SK-N-SH (cell line): ENCODE measurements at regions not wholly inside any gene's neighbourhood (a gene's known extent, or its start where the extent isn't known, plus 50 kb on each side); places are given as distances from the start of the nearest gene placed in this dataset.

Experiments
- CTCF ChIA-PET: fragments of 300-600, 350-600 bp; formaldehyde crosslinking; extraction: SDS; loops from one replicate; lab custom pipeline; 2021; lab: Yijun Ruan, JAX
- POLR2A ChIA-PET: fragments of 350-600 bp; sonication (Branson Sonifier 250); formaldehyde crosslinking; extraction: SDS; loops from one replicate; lab custom pipeline; 2020; ENCODE audit warnings: antibody characterized with exemption, inconsistent platforms; lab: Yijun Ruan, JAX
- DNase-seq: peaks from one replicate; pipeline ENCODE4 v3.0.0; 2012
- H2AFZ ChIP-seq: fragments of 200-600 bp; sonication (generic); 2 replicates; pipeline ENCODE4 v1.8.1; 2016; ENCODE audit warnings: antibody characterized with exemption, mild to moderate bottlenecking, low read depth
- H3F3A ChIP-seq: fragments of 200-600 bp; sonication (generic); replicated peaks from 2 replicates; pipeline ENCODE3; 2016; ENCODE audit warnings: antibody characterized with exemption, mild to moderate bottlenecking; ENCODE audit not compliant: insufficient read depth
- H3K27ac ChIP-seq, 2 experiments: fragments of 200-500 bp in 1 of 2; fragments of 200-600 bp in 1 of 2; sonication (Bioruptor generic) in 1 of 2; sonication (generic), shearing (Covaris generic) in 1 of 2; 2 replicates each; pipeline versions ENCODE4 v1.5.1 to v1.6.1; 2014 to 2016; ENCODE audit warnings: low read depth in 2 of 2, inconsistent platforms in 1 of 2, low read length in 1 of 2, mild to moderate bottlenecking in 1 of 2, mixed read lengths in 1 of 2
- H3K27me3 ChIP-seq: fragments of 200-600 bp; sonication (generic), shearing (Covaris generic); 2 replicates; pipeline ENCODE4 v1.6.1; 2016; ENCODE audit warnings: mixed run types; ENCODE audit not compliant: insufficient read depth
- H3K36me3 ChIP-seq, 2 experiments: fragments of 200-500 bp in 1 of 2; fragments of 200-600 bp in 1 of 2; sonication (Bioruptor generic) in 1 of 2; sonication (generic) in 1 of 2; replicated peaks in 1 of 2; 2 replicates each; pipeline versions ENCODE3 to v1.5.1; 2014 to 2016; ENCODE audit warnings: low read length in 1 of 2, mild to moderate bottlenecking in 1 of 2; ENCODE audit not compliant: insufficient read depth in 2 of 2, control insufficient read depth in 1 of 2
- H3K4me1 ChIP-seq, 2 experiments: fragments of 200-500 bp in 1 of 2; fragments of 200-600 bp in 1 of 2; sonication (Bioruptor generic) in 1 of 2; sonication (generic), shearing (Covaris generic) in 1 of 2; 2 replicates each; pipeline versions ENCODE4 v1.5.1 to v1.6.1; 2014 to 2016; ENCODE audit warnings: low read depth in 1 of 2, low read length in 1 of 2, mixed run types in 1 of 2; ENCODE audit not compliant: insufficient read depth in 2 of 2, control insufficient read depth in 1 of 2
- H3K4me2 ChIP-seq: fragments of 200-600 bp; sonication (generic), shearing (Covaris generic); 2 replicates; pipeline ENCODE4 v1.6.1; 2017; ENCODE audit warnings: mixed run types
- H3K4me3 ChIP-seq, 2 experiments: fragments of 200-500 bp in 1 of 2; fragments of 200-600 bp in 1 of 2; sonication (Bioruptor generic) in 1 of 2; sonication (generic), shearing (Covaris generic) in 1 of 2; 2 replicates each; pipeline versions ENCODE4 v1.5.1 to v1.8.1; 2014 to 2016; ENCODE audit warnings: low read depth in 2 of 2, inconsistent platforms in 1 of 2, low read length in 1 of 2, mild to moderate bottlenecking in 1 of 2, mixed read lengths in 1 of 2, moderate library complexity in 1 of 2
- H3K79me2 ChIP-seq: fragments of 200-600 bp; sonication (generic); 2 replicates; pipeline ENCODE4 v1.8.1; 2017; ENCODE audit warnings: mild to moderate bottlenecking; ENCODE audit not compliant: insufficient read depth
- H3K9ac ChIP-seq: fragments of 200-600 bp; sonication (generic); 2 replicates; pipeline ENCODE4 v1.6.1; 2017; ENCODE audit warnings: mixed run types
- H3K9me2 ChIP-seq: fragments of 200-600 bp; sonication (generic); 2 replicates; pipeline ENCODE4 v1.6.1; 2017; ENCODE audit warnings: mixed run types
- H3K9me3 ChIP-seq: fragments of 200-600 bp; sonication (generic); 2 replicates; pipeline ENCODE4 v1.6.1; 2017; ENCODE audit warnings: mixed run types, mild to moderate bottlenecking, moderate library complexity
- H4K20me1 ChIP-seq: fragments of 200-600 bp; sonication (generic); 2 replicates; pipeline ENCODE4 v1.6.1; 2017; ENCODE audit warnings: mild to moderate bottlenecking, mixed run types; ENCODE audit not compliant: insufficient read depth
- CTCF ChIP-seq: fragments of 200-600 bp; sonication (generic); IDR thresholded peaks from 2 replicates; pipeline ENCODE4 v1.6.1; 2017; ENCODE audit warnings: antibody characterized with exemption, mild to moderate bottlenecking, moderate library complexity
- EP300 ChIP-seq, 2 experiments: IDR thresholded peaks; 2 replicates each; pipeline versions ENCODE4 v1.4.0 to v1.6.1; 2012; ENCODE audit warnings: borderline replicate concordance in 1 of 2, low read depth in 1 of 2, low read length in 1 of 2
- EZH2phosphoT487 ChIP-seq: fragments of 200-600 bp; sonication (generic); IDR thresholded peaks from 2 replicates; pipeline ENCODE4 v1.6.1; 2017; ENCODE audit warnings: low read depth, mixed run types, mild to moderate bottlenecking, antibody characterized with exemption, moderate library complexity, borderline replicate concordance
- FOSL2 ChIP-seq: IDR thresholded peaks from 2 replicates; pipeline ENCODE4 v1.4.0; 2012; ENCODE audit warnings: low read depth, mild to moderate bottlenecking, moderate library complexity, borderline replicate concordance
- FOXJ3 ChIP-seq: sonication (generic); formaldehyde crosslinking; IDR thresholded peaks from 2 replicates; pipeline ENCODE4 v1.5.1; 2020; ENCODE audit warnings: mild to moderate bottlenecking, missing genetic modification reagents
- GABPA ChIP-seq: IDR thresholded peaks from 2 replicates; pipeline ENCODE4 v1.4.0; 2012; ENCODE audit warnings: low read depth, mild to moderate bottlenecking
- MEF2A ChIP-seq: IDR thresholded peaks from 2 replicates; pipeline ENCODE4 v1.4.0; 2012; ENCODE audit warnings: low read depth, borderline replicate concordance
- MXI1 ChIP-seq: IDR thresholded peaks from 2 replicates; pipeline ENCODE4 v1.6.1; 2012; ENCODE audit warnings: mild to moderate bottlenecking, low read depth, low read length, improper control_type of control experiment
- NRF1 ChIP-seq: IDR thresholded peaks from 2 replicates; pipeline ENCODE4 v1.6.1; 2012; ENCODE audit warnings: low read depth, mild to moderate bottlenecking, low read length
- POLR2AphosphoS5 ChIP-seq: IDR thresholded peaks from 2 replicates; pipeline ENCODE4 v1.6.1; 2012; ENCODE audit warnings: low read depth, low read length
- SIN3A ChIP-seq: IDR thresholded peaks from 2 replicates; pipeline ENCODE4 v1.6.1; 2012; ENCODE audit warnings: low read depth, mild to moderate bottlenecking, low read length, moderate library complexity, borderline replicate concordance
- USF1 ChIP-seq: IDR thresholded peaks from 2 replicates; pipeline ENCODE4 v1.4.0; 2012; ENCODE audit warnings: low read depth, borderline replicate concordance
- WGBS: methylation state at CpG from one replicate; pipeline ENCODE4 v1.1.6; 2017; ENCODE audit warnings: low lambda C conversion rate; 5-methylcytosine and 5-hydroxymethylcytosine counted together
- TF ChIP-seq, protein P1 (sequence below): fragments of 150-350 bp; IDR thresholded peaks from 2 replicates; pipeline ENCODE4 v1.6.1; 2017; ENCODE audit warnings: antibody characterized with exemption, low read length, low read depth, borderline replicate concordance
- TF ChIP-seq, protein P2 (sequence below): IDR thresholded peaks from 2 replicates; pipeline ENCODE4 v1.6.1; 2012; ENCODE audit warnings: mild to moderate bottlenecking, low read depth, low read length, moderate library complexity

- 88% methylated on average over 7 of the region's 8 CpGs for WGBS
- Histone ChIP-seq H3K27ac (no peak overlapping the region), H2AFZ (no peak overlapping the region), H3K27me3 (no peaks in the 10 kb centered on the region), H3K79me2 (no peaks in the 10 kb centered on the region), H3K36me3 (no peaks in the 10 kb centered on the region), H3K4me1 (peaks cover 0 to 16% of the 10 kb centered on the region in 2 experiments; a peak in 1 of 4 replicates), H3K4me2 (no peak overlapping the region), H3K9me3 (no peaks in the 10 kb centered on the region), H4K20me1 (no peaks in the 10 kb centered on the region), H3K9ac (no peak overlapping the region), H3F3A (no peaks in the 10 kb centered on the region), H3K4me3 (no peak overlapping the region), H3K9me2 (no peaks in the 10 kb centered on the region)
- TF ChIP-seq, protein P1, sequence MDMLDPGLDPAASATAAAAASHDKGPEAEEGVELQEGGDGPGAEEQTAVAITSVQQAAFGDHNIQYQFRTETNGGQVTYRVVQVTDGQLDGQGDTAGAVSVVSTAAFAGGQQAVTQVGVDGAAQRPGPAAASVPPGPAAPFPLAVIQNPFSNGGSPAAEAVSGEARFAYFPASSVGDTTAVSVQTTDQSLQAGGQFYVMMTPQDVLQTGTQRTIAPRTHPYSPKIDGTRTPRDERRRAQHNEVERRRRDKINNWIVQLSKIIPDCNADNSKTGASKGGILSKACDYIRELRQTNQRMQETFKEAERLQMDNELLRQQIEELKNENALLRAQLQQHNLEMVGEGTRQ = no peak
- TF ChIP-seq EZH2phosphoT487 (no peak), POLR2AphosphoS5 (no peak), CTCF (no peak)
- CTCF ChIA-PET = no interaction called here
- DNase-seq = no peak
- POLR2A ChIA-PET = no interaction called here
Measured at GRCh38 chr11:134500621-134501020, 88.6 kb upstream of the B3GAT1 start.

DNA sequence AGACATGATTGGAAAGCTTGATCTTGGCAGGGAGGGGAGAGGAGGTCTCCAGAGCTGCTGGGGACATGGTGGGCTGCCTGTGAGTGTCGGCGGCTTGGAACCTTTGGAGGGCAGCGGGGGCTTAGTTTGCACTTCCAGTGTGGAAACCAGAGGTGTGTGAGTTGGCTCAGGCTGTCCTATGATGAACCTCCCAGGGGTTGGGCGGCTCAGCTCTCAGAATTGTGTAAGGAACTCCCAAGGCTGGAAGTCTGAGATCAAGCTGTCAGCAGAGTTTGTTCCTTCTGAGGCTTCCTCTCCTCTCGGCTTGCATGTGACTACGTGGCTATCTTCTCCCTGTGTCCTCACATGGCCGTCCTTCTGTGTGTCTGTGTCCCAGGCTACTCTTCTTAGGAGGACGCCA, 87.9 kb upstream of the B3GAT1 start:
- no peak for TF ChIP-seq GABPA
- TF ChIP-seq EZH2phosphoT487 = no peak
- TF ChIP-seq, protein P2, sequence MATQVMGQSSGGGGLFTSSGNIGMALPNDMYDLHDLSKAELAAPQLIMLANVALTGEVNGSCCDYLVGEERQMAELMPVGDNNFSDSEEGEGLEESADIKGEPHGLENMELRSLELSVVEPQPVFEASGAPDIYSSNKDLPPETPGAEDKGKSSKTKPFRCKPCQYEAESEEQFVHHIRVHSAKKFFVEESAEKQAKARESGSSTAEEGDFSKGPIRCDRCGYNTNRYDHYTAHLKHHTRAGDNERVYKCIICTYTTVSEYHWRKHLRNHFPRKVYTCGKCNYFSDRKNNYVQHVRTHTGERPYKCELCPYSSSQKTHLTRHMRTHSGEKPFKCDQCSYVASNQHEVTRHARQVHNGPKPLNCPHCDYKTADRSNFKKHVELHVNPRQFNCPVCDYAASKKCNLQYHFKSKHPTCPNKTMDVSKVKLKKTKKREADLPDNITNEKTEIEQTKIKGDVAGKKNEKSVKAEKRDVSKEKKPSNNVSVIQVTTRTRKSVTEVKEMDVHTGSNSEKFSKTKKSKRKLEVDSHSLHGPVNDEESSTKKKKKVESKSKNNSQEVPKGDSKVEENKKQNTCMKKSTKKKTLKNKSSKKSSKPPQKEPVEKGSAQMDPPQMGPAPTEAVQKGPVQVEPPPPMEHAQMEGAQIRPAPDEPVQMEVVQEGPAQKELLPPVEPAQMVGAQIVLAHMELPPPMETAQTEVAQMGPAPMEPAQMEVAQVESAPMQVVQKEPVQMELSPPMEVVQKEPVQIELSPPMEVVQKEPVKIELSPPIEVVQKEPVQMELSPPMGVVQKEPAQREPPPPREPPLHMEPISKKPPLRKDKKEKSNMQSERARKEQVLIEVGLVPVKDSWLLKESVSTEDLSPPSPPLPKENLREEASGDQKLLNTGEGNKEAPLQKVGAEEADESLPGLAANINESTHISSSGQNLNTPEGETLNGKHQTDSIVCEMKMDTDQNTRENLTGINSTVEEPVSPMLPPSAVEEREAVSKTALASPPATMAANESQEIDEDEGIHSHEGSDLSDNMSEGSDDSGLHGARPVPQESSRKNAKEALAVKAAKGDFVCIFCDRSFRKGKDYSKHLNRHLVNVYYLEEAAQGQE = no peak
- no peak for TF ChIP-seq FOSL2
- no peak for TF ChIP-seq NRF1
- no peak for TF ChIP-seq EP300 (IDR thresholded peaks at IDR 0.05; ENCODE audit: borderline replicate concordance in 1 of 2, low read depth in 1 of 2, low read length in 1 of 2)
- no peak for TF ChIP-seq USF1
- TF ChIP-seq FOXJ3 (CRISPR knock-in tag) = no peak
- TF ChIP-seq SIN3A = no peak
- no peak for TF ChIP-seq MEF2A
- no peak for TF ChIP-seq MXI1
- TF ChIP-seq, all 33 proteins: peak for 0
- POLR2A ChIA-PET = no interaction called here
- no peak overlapping the region for H2AFZ ChIP-seq
- no peak overlapping the region for H3K4me2 ChIP-seq
- 37% methylated on average over 8 of the region's 8 CpGs for WGBS
- H3K79me2 ChIP-seq = no peaks in the 10 kb centered on the region
- H3K9me3 ChIP-seq = no peaks in the 10 kb centered on the region
- H3K36me3 ChIP-seq = no peaks in the 10 kb centered on the region
- no peak for DNase-seq
- peaks cover 0 to 16% of the 10 kb centered on the region in 2 experiments; a peak in 1 of 4 replicates for H3K4me1 ChIP-seq
- no peaks in the 10 kb centered on the region for H3F3A ChIP-seq
- no peak overlapping the region for H3K27ac ChIP-seq
- H3K27me3 ChIP-seq = no peaks in the 10 kb centered on the region
- H3K9ac ChIP-seq = no peak overlapping the region
- CTCF ChIA-PET = no interaction called here
- no peaks in the 10 kb centered on the region for H3K9me2 ChIP-seq
- no peak overlapping the region for H3K4me3 ChIP-seq
- H4K20me1 ChIP-seq = no peaks in the 10 kb centered on the region
